GM21526 (cell line): ENCODE measurements at regions not wholly inside any gene's neighbourhood (a gene's known extent, or its start where the extent isn't known, plus 50 kb on each side); places are given as distances from the start of the nearest gene placed in this dataset.
"Not testable (repeated sequence)": the region's sequence is repeated elsewhere in the genome, so short reads cannot be mapped to it uniquely, and the experiment has no call there.

Source experiments
- ATAC-seq: cut with Tn5 transposase; IDR thresholded peaks from one replicate; pipeline ENCODE4 v1.9.1; 2021; ENCODE audit warnings: moderate library complexity; ENCODE audit not compliant: unreplicated experiment, low FRiP score

- no peak for ATAC-seq
These were observed 69.7 kb downstream of the CMAS start for GRCh38 chr12:22115711-22116110.

DNA sequence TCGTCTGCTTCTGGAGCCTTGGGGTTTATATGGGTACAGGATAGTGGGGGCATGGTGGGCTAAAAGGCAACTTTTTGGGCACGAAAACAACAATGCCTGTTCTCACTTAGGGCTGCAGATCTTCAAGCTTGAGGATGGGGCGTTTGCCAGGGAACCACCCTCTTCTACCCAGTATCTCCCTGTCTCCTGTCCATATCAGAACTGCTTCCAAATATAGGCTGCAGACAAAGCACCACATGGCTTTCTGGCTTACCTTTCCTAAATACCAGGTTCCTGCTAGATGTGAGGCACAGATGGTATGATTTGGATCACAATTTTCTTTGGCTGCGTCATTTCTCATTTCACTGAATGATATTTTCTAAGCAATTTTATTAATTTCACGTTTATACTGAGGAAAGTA is 70.4 kb downstream of the CMAS start:
- ATAC-seq, result no peak

GRCh38 chr12:22117563-22118237 is 71.7 kb downstream of the CMAS start:
- no peak for ATAC-seq

DNA sequence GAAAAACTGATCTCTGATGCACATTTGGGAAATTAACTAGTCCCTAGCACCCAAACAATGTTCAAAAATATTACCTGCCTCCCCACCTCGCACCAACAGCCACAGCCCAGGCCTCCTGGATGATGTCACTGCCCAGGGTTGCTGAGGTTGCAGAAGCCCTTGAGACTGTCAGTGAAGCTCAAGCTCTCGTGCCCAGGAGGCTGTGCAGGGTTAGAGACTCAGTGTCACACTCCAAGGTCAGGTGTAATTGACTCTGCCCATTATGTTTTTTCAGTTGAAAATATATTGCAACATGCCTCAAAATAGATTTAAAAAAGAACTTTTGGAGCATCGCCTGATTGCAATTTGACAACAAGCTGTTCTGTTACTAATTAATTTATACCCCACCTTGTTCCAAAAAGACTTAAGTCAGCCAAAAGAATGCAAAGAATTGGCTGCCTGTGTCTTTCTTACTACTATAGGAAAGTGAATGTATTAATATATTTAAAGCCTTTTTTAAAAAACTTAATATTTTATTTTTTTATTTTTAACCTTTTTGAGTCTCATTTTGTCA is 72.3 kb downstream of the CMAS start:
- ATAC-seq, result no peak

DNA sequence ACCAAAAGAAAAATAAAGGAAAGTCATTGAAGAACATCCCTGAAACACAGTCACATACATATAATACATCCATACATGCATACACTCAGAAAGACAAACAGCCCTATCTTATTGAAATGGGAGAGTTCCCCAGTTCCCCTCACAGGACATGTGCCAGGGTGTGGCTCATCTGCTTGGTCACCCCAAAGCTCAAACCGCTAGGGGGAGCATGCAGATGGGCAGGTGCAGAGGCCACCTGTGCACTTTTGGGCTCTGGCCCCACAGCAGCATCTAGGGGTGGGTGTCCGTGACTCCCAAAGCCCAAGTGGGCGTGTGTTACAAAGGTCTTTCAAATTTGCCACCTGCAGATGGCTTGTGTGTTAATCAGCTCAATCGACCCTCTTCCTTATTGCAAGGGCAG is 75.2 kb downstream of the CMAS start:
- peak; percentile 82 for ATAC-seq

GRCh38 chr12:22122359-22122758 is 76.3 kb downstream of the CMAS start:
- no peak for ATAC-seq

DNA sequence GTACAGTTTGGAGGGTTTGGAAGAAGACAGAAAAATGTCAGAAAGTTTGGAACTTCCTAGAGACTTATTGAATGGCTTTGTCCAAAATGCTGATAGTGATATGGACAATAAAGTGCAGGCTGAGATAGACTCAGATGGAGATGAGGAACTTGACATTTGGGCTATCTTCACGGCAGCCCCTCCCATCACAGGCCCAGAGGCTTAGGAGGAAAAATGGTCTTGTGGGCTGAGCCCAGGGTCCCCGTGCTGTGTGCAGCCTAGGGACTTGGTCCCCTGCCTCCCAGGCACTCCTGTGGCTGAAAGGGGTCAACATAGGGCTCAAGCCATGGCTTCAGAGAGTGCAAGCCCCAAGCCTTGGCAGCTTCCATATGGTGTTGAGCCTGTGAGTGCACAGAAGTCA is 79.0 kb downstream of the CMAS start:
- ATAC-seq, result no peak

- not testable (repeated sequence) for ATAC-seq
These were observed 80.1 kb downstream of the CMAS start for GRCh38 chr12:22126101-22126500.

- ATAC-seq, result no peak
These were observed 80.7 kb downstream of the CMAS start for GRCh38 chr12:22126758-22127157.

GRCh38 chr12:22130671-22131070 is 84.7 kb downstream of the CMAS start:
- ATAC-seq, result no peak

GRCh38 chr12:22136604-22137117 is 90.6 kb downstream of the CMAS start:
- not testable (repeated sequence) for ATAC-seq
